ENCODE measurements at regions not wholly inside any gene's neighbourhood (a gene's known extent, or its start where the extent isn't known, plus 50 kb on each side); places are given as distances from the start of the nearest gene placed in this dataset.
"Not testable (repeated sequence)": the region's sequence is repeated elsewhere in the genome, so short reads cannot be mapped to it uniquely, and the experiment has no call there.

- no peaks in the 10 kb centered on the region for H3K4me1 ChIP-seq (ENCODE audit: control insufficient read depth in 1 of 2, insufficient read depth in 2 of 2, low read depth in 1 of 2, low read length in 1 of 2)
- no peak overlapping the region for H3K9ac ChIP-seq
- H2AFZ ChIP-seq (ENCODE audit: low read depth): no peak overlapping the region
- no peaks in the 10 kb centered on the region for H3K9me2 ChIP-seq
- POLR2A ChIA-PET: no interaction called here
- H3K79me2 ChIP-seq (ENCODE audit: insufficient read depth): no peaks in the 10 kb centered on the region
- no peaks in the 10 kb centered on the region for H3K9me3 ChIP-seq
- H3K36me3 ChIP-seq (replicated peaks in 1 of 2; ENCODE audit: control insufficient read depth in 1 of 2, insufficient read depth in 2 of 2, low read length in 1 of 2): no peaks in the 10 kb centered on the region
- H3K27ac ChIP-seq (ENCODE audit: low read depth in 2 of 2, low read length in 1 of 2): no peak overlapping the region
- H3K27me3 ChIP-seq (ENCODE audit: insufficient read depth): no peaks in the 10 kb centered on the region
- H3K4me3 ChIP-seq (ENCODE audit: low read depth in 2 of 2, low read length in 1 of 2): no peak overlapping the region
- no peaks in the 10 kb centered on the region for H4K20me1 ChIP-seq (ENCODE audit: insufficient read depth)
- TF ChIP-seq IRF3 (IDR thresholded peaks at IDR 0.05; ENCODE audit: low read depth, low read length) (no peak), RFX5 (IDR thresholded peaks at IDR 0.05; ENCODE audit: low read length) (no peak), TAF1 (IDR thresholded peaks at IDR 0.05; ENCODE audit: borderline replicate concordance, low read depth, low read length) (no peak), RXRA (IDR thresholded peaks at IDR 0.05; ENCODE audit: borderline replicate concordance, low read depth) (no peak), ELF1 (IDR thresholded peaks at IDR 0.05) (no peak), FOSL2 (IDR thresholded peaks at IDR 0.05; ENCODE audit: borderline replicate concordance, low read depth) (no peak), MEF2A (IDR thresholded peaks at IDR 0.05; ENCODE audit: borderline replicate concordance, low read depth) (no peak), USF1 (IDR thresholded peaks at IDR 0.05; ENCODE audit: borderline replicate concordance, low read depth) (no peak), NRF1 (IDR thresholded peaks at IDR 0.05; ENCODE audit: low read depth, low read length) (no peak)
- no peak overlapping the region for H3K4me2 ChIP-seq
- no peaks in the 10 kb centered on the region for H3F3A ChIP-seq (replicated peaks; ENCODE audit: insufficient read depth)
- DNase-seq: no peak
- CTCF ChIA-PET: no interaction called here
Observed at GRCh38 chrX:88944661-88945060, 197.6 kb downstream of the CPXCR1 start.

DNA sequence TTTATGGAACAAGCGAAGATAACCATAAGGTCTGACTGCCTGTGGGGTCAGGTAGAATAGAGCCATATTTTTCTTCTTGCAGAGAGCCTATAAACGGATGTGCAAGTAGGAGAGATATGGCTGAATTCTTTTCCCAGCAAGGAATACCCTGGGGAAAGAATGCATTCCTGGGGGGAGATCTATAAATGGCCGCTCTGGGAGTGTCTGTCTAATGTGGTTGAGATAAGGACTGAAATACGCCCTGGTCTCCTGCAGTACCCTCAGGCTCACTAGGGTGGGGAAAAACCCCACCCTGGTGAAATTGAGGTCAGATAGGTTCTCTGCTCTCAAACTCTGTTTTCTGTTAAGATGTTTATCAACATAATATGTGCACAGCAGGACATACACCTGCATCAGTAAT lies 209.0 kb downstream of the CPXCR1 start:
- WGBS (ENCODE audit: low lambda C conversion rate): under 1% methylated on average over 4 of the region's 4 CpGs
- H3K4me1 ChIP-seq (ENCODE audit: control insufficient read depth in 1 of 2, insufficient read depth in 2 of 2, low read depth in 1 of 2, low read length in 1 of 2); POLR2A ChIA-PET: not testable (repeated sequence)

DNA sequence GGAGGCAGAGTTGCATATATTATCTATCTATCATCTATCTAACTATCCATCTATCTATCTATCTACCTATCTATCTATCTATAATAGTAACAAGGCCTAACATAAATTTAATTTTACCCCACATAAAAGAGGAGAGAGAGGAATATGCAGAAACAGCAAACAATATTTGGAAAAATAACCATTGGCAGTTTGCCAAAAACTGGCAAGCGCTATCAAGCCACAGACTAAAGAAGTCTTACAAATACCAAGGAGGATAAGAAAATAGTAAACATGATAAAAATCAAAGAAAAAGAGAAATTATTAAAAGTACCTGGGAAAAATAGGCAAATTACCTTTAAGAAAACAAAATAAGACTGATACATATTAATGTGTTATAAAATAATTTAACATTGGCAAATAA lies 230.8 kb downstream of the CPXCR1 start:
- Histone ChIP-seq H2AFZ (ENCODE audit: low read depth) (no peak overlapping the region), H3K79me2 (ENCODE audit: insufficient read depth) (no peaks in the 10 kb centered on the region), H3F3A (replicated peaks; ENCODE audit: insufficient read depth) (no peaks in the 10 kb centered on the region), H3K36me3 (replicated peaks in 1 of 2; ENCODE audit: control insufficient read depth in 1 of 2, insufficient read depth in 2 of 2, low read length in 1 of 2) (no peaks in the 10 kb centered on the region), H3K27me3 (ENCODE audit: insufficient read depth) (peaks cover 8% of the 10 kb centered on the region; the same call in 1 of the 2 replicates), H3K4me2 (no peak overlapping the region), H3K9me3 (no peaks in the 10 kb centered on the region), H3K4me3 (ENCODE audit: low read depth in 2 of 2, low read length in 1 of 2) (no peak overlapping the region), H3K4me1 (ENCODE audit: control insufficient read depth in 1 of 2, insufficient read depth in 2 of 2, low read depth in 1 of 2, low read length in 1 of 2) (no peaks in the 10 kb centered on the region), H3K9me2 (no peaks in the 10 kb centered on the region), H4K20me1 (ENCODE audit: insufficient read depth) (no peaks in the 10 kb centered on the region), H3K27ac (ENCODE audit: low read depth in 2 of 2, low read length in 1 of 2) (no peak overlapping the region), H3K9ac (no peak overlapping the region)
- CTCF ChIA-PET: no interaction called here
- POLR2A ChIA-PET: no interaction called here
- DNase-seq: no peak
- 44% methylated on average over 1 of the region's 1 CpG for WGBS (ENCODE audit: low lambda C conversion rate)
- TF ChIP-seq YY1 (IDR thresholded peaks at IDR 0.05; ENCODE audit: low read depth) (no peak), MEF2A (IDR thresholded peaks at IDR 0.05; ENCODE audit: borderline replicate concordance, low read depth) (no peak), ELF1 (IDR thresholded peaks at IDR 0.05) (no peak), PBX3 (IDR thresholded peaks at IDR 0.05) (no peak), JUND (IDR thresholded peaks at IDR 0.05) (no peak), TCF12 (IDR thresholded peaks at IDR 0.05) (no peak), IRF3 (IDR thresholded peaks at IDR 0.05; ENCODE audit: low read depth, low read length) (no peak), FOXM1 (IDR thresholded peaks at IDR 0.05; ENCODE audit: low read depth) (no peak), USF1 (IDR thresholded peaks at IDR 0.05; ENCODE audit: borderline replicate concordance, low read depth) (no peak), EP300 (IDR thresholded peaks at IDR 0.05; ENCODE audit: borderline replicate concordance in 1 of 2, low read depth in 1 of 2, low read length in 1 of 2) (no peak), GATA2 (CRISPR knock-in tag; IDR thresholded peaks at IDR 0.05) (no peak), FOXJ3 (CRISPR knock-in tag; IDR thresholded peaks at IDR 0.05) (no peak), SMC3 (IDR thresholded peaks at IDR 0.05; ENCODE audit: low read depth, low read length) (no peak), TEAD4 (IDR thresholded peaks at IDR 0.05; ENCODE audit: borderline replicate concordance, insufficient read depth) (no peak), RFX5 (IDR thresholded peaks at IDR 0.05; ENCODE audit: low read length) (no peak), SIN3A (IDR thresholded peaks at IDR 0.05; ENCODE audit: borderline replicate concordance, low read depth, low read length) (no peak)

More for the DNA sequence above, 209.0 kb downstream of the CPXCR1 start:
- H3K27me3 ChIP-seq (ENCODE audit: insufficient read depth); H3K36me3 ChIP-seq (replicated peaks in 1 of 2; ENCODE audit: control insufficient read depth in 1 of 2, insufficient read depth in 2 of 2, low read length in 1 of 2); H4K20me1 ChIP-seq (ENCODE audit: insufficient read depth); H3K9me2 ChIP-seq; H3K4me3 ChIP-seq (ENCODE audit: low read depth in 2 of 2, low read length in 1 of 2); H2AFZ ChIP-seq (ENCODE audit: low read depth); H3K9me3 ChIP-seq; DNase-seq; H3K27ac ChIP-seq (ENCODE audit: low read depth in 2 of 2, low read length in 1 of 2); H3K79me2 ChIP-seq (ENCODE audit: insufficient read depth); H3K9ac ChIP-seq; H3F3A ChIP-seq (replicated peaks; ENCODE audit: insufficient read depth); H3K4me2 ChIP-seq; CTCF ChIA-PET: not testable (repeated sequence)

Data from SK-N-SH (cell line).